Endothelial cell of umbilical vein (primary cell): ENCODE measurements at regions not wholly inside any gene's neighbourhood (a gene's known extent, or its start where the extent isn't known, plus 50 kb on each side); places are given as distances from the start of the nearest gene placed in this dataset.

Source experiments
- CTCF ChIP-seq, 2 donors: IDR thresholded peaks; 1 replicate in 1 of 2; 2 replicates in 1 of 2; pipeline ENCODE4 v1.5.1; 2011; ENCODE audit warnings: low read length in 2 of 2, mild to moderate bottlenecking in 2 of 2, moderate library complexity in 2 of 2, control low read depth in 1 of 2, inconsistent platforms in 1 of 2, low read depth in 1 of 2; ENCODE audit not compliant: insufficient read depth in 1 of 2; ENCODE audit errors: extremely low read depth in 1 of 2
- EZH2 ChIP-seq: IDR thresholded peaks from 2 replicates; pipeline ENCODE4 v1.6.1; 2012; ENCODE audit warnings: borderline replicate concordance, low read depth, mild to moderate bottlenecking, moderate library complexity, low read length, inconsistent platforms; ENCODE audit not compliant: severe bottlenecking
- FOS ChIP-seq: IDR thresholded peaks from 2 replicates; pipeline ENCODE4 v1.6.1; 2011; ENCODE audit warnings: mild to moderate bottlenecking, low read length, moderate library complexity, borderline replicate concordance; ENCODE audit not compliant: insufficient read depth
- GATA2 ChIP-seq: IDR thresholded peaks from 2 replicates; pipeline ENCODE4 v1.7.0; 2011; ENCODE audit warnings: low read depth, mild to moderate bottlenecking, moderate library complexity, mixed read lengths, low read length; ENCODE audit not compliant: insufficient read length, insufficient read depth
- JUN ChIP-seq: IDR thresholded peaks from 2 replicates; pipeline ENCODE4 v1.6.1; 2011; ENCODE audit warnings: borderline replicate concordance, low read depth; ENCODE audit not compliant: insufficient read length, insufficient read depth
- MAX ChIP-seq: IDR thresholded peaks from 2 replicates; pipeline ENCODE4 v1.6.1; 2011; ENCODE audit not compliant: insufficient read depth, insufficient read length
- MYC ChIP-seq: IDR thresholded peaks from one replicate; pipeline ENCODE4 v1.6.1; 2011; ENCODE audit warnings: mild to moderate bottlenecking, low read depth, low read length
- POLR2A ChIP-seq: IDR thresholded peaks from 2 replicates; pipeline ENCODE4 v1.6.1; 2012; ENCODE audit warnings: low read depth, mild to moderate bottlenecking, control low read depth, low read length
- POLR2AphosphoS5 ChIP-seq: IDR thresholded peaks from 2 replicates; pipeline ENCODE4 v1.6.1; 2012; ENCODE audit warnings: low read depth, mild to moderate bottlenecking, control low read depth, low read length, moderate library complexity; ENCODE audit not compliant: insufficient read depth

- TF ChIP-seq POLR2AphosphoS5, result no peak
- no peak for TF ChIP-seq CTCF (IDR thresholded peaks at IDR 0.05; ENCODE audit: extremely low read depth in 1 of 2, insufficient read depth in 1 of 2, low read depth in 1 of 2, low read length in 2 of 2)
- TF ChIP-seq EZH2, result no peak
- no peak for TF ChIP-seq POLR2A
- no peak for TF ChIP-seq FOS
- TF ChIP-seq MAX, result no peak
- no peak for TF ChIP-seq MYC
- no peak for TF ChIP-seq JUN
- no peak for TF ChIP-seq GATA2
Observed at GRCh38 chr4:4922441-4922840, 63.0 kb downstream of the MSX1 start.
